HG03175 (cell line): ENCODE measurements at regions not wholly inside any gene's neighbourhood (a gene's known extent, or its start where the extent isn't known, plus 50 kb on each side); places are given as distances from the start of the nearest gene placed in this dataset.

Experiments used
- ATAC-seq: cut with Tn5 transposase; IDR thresholded peaks from one replicate; pipeline ENCODE4 v1.9.1; 2021; ENCODE audit warnings: mild to moderate bottlenecking, moderate library complexity; ENCODE audit not compliant: unreplicated experiment

DNA sequence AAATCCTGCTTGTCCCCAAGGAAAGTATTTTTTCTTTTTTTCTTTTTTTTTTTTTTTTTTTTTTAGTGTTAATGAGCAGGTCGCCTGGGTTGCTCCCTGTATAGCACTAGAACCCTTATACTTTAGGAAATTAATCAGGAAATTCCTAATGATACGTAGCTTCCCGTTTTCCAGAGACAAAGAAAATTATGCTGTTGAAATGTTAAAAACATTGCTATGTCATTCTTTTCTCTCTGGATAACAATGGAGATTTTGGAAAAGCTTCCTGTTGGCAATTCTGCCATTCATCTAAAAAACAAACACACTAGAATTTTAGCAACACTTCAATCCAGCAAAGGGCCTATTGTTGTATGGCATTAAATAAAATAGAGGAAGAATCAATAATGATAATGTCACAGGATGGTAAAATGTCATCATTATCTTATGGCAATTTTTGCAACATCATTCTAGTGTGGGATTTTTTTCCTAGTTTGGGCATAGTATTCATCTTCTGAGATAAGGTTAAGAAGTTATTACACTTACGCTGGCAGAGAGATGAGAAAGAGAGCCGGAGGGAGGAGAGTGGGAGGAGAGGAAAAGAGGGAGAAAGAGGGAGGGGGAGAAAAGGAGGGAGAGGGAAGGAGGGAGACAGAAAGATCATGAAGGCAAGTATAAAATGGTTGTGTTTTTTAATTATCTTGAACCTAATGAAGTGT lies 315.8 kb upstream of the PDE4D start:
- ATAC-seq: no peak

DNA sequence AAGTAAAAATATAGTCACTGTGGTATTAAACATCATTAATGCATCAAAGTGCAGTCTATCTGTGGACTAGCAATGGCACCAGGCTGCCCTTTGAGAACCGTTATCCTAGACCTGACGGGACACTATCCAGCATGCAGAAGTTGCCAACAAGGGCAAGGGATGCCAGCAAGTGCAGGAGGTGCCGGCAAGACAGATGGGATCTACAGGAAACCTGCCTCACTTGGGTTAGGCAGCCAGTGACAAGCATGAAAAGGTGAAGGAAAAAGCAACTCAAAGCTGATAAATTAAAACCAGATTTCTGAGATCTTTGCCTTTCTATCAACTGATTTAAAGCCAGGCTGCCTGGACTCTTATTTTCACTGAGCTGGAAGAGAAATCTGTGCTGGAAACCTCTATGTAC lies 315.2 kb upstream of the PDE4D start:
- ATAC-seq: no peak

DNA sequence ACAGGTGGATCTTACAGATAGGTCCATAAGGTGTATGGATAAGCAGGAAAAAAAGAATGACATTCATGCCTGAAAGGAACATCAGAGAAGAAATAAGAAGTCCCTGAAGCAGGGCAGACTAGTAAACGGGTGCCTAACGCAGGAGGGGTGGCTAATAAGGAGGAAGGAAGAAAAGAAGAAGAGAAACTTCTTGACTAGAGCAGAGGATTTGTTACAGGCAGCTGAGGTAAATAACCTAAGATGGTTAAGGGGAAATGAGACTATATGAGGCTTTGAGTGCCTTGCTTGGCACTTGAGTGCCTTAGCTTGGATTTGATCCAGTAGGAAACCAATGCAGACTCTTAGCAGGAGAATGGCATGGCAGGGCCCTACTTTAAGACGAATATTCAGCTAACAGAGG lies 313.5 kb upstream of the PDE4D start:
- ATAC-seq: peak; percentile 95

DNA sequence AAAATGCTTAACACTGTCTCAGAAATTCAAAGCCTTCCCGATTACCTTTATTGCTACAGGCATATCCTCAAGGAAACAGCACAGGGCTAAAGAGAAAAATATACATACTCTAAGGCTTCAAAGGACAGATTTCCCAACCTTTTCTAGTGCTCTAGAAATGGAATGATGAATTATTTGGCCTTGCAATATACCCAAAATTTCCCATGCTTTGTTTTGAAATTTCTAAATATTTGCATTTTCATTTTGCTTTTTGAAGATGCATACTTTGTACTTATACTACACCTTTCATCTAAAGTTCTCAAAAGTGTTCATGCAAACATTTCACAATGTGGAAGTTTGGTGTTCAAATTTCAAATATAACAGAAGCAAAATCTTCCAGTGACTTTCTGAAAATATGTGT lies 312.7 kb upstream of the PDE4D start:
- no peak for ATAC-seq

DNA sequence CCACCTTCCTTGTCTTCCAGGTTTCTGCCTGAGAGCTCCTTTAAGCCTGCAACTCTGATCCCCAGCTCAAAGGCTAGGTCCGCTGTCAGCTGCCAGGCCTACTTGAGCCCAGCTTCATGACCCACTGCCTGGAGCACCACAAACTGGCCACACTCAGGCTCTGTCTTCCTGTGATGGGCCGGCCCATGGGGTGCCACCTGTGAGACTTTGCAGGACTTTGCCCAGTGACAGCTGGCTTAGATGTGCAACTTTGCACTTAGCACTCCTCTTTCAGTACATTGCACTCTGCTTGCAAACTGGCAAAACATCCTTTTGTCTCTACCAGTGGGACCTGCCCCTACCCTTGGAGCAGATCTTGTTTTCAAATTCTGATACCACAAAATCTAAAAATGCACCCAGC lies 311.5 kb upstream of the PDE4D start:
- no peak for ATAC-seq

DNA sequence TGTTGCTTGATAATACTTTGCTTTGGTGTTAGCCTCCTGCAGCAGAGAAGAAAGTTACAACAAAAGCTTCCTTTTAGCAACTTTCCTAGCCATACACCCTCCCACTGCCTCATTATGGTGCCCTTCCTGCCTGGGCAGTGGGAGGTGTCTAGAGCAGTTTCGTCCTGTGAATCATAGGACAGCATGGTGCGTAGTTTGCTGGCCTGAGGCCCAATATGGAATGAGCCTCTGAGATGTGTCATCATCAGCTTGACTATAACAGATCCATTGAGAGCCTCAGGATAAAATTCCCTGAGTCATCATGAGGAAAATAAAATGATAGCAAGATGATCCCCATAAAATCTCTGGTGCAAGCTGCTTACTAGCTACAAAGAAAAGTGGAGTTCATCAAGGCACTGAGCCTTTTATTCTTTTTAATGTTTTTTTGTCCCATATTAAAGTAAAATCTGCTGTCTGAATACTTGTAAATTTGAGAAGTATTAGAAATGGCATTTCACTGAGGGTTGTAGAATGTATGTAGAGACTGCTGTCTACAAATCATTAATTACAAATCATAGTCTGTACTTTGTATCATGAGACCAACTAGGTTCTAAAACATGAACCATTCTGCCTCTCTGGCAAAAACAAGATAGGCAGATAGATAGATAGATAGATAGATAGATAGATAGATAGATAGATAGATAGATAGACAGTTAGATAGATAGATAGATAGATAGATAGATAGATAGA lies 303.0 kb upstream of the PDE4D start:
- ATAC-seq: no peak

DNA sequence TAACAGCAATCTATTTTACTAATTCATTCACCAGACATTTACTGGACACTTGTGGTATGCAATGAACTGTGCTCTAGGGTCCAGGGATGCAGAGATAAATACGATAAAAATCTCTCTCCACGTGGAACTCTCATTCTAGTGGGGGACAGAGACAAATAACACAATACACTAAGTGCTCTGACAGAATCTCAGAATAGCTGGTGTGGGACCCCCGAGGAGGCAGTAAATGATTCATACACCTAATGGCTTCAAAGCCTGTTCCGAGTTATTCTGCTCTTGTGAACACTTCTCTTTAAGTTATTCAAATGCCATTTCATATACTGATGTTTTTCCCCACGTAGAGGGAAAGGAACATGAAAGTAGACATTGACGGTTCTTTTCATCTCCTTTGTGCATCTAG lies 302.0 kb upstream of the PDE4D start:
- ATAC-seq: no peak

DNA sequence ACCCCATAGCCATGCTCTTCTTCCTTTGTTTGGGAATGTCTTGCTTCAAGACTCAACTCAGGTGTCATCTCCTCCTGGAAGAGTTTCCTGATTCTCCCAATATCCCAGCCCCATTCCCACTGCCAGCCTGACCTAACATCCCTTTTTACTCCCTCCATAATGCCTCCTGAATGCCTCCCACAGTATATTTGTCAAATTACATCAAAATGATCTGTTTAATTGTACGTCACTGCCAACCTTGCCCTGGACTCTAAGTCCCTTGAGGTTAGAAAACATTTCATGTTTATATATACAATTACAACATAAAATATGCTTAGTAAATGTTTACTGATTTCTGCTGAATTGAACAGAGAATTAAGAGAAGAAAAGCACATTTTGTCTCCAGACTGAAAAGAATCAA lies 301.6 kb upstream of the PDE4D start:
- no peak for ATAC-seq

DNA sequence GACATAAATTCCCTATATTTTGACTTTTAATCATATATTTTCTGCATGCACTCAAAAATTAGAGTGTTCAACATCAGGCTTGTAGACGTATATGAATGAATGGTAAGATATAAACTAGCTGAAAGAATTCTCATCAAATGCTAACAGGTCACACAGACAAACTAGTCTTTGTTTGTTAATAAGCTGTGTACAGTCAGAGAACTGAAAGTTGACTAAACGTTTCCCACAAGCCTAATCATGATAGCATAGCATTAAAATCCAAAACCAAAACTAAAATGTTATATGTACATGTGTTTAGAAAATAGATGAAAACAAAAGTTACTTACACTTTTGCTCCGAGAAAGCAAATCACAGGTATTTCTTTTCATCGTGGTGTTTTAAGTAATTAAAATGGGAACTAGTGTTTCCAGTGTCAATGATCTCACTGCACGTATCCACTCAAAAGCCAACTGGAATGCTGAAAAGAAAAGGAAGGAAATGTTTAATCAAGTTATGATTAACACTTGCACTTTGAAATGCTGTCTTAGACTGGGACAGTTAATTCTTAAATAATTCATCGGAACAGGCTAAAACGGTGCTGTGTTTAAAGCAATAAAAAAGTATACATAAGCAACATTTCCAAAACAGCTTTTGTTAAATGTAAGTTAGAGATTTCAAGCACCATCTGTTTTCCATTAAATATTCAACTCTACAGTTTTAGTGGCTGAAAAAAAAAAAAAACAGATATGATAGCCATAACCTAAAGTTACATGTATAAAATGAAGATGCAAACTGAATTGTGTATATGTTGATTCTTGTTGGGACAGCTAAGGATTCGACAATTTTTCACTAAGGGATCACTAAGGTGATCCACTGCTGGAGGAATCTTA lies 291.9 kb upstream of the PDE4D start:
- ATAC-seq: no peak

DNA sequence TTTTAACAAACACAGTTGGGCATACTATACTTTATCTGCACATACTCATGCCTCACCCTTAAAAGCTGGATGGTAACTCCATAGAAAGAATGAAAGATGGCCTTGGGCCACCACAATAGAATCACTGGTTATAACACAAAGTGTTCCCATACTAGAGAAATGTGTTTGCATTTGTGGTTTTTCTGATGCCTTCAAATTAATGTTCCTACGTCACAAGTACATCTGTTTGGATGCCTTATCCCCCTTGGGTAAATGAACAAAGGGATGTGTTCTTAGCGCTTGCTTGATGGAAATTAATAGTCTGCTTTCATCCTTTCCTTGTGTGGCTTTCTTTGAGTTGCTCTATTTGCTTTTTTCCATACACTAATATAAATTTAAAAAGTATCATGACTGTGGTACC lies 291.1 kb upstream of the PDE4D start:
- no peak for ATAC-seq

DNA sequence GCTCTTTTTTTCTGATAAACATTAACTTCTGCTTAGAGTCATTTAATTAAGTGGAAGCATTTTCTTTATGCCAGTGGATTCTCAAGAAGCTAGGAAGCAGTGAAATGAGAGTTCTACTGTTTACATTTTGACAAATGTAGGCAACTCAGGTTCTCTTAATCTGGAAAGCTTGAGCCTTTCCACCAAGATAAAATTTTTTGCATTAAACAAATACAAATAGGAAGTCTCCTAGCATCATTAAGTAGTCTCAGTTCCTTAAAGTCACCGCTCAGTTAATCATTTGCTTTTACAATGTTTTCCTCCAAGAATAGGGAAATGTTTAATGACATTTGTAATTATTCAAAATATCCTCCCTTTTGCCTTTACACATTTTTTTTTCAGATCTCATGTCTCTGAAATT lies 290.4 kb upstream of the PDE4D start:
- ATAC-seq: peak; percentile 88

DNA sequence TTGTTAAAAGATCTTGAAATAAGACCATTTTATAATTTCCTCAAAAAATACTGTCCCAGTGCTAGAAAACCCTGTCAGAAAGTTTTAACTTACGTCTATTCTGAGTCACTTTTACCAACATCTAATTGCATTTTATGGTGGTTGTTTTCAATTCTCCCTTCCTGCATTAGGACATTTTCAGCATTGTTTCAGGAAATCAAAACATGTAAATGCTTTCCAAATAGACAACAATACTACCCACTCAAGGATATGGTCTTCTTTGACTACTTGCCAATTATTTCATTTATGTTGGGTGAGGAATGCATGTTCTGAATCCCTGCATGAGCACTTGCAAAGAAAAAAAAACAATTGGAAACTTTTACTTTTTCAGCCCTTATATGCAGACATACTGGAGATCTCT lies 284.6 kb upstream of the PDE4D start:
- ATAC-seq: no peak

DNA sequence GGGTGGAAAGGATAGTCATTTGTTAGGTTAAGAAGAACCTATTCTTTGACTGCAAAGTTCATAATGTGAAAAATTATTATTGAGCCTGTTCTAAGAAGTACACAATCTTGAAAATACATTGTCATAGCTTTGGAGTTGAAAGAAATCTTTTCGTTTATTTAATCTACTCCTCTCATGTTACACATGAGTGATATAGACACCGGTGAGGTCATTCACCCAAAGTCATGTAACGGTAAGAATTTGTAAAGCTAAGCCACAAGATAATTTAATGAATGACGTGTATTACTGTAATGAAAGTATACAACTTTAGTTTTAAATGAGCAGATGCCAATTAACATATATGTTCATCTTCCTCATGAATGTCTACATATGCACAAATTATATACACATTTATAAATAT lies 284.1 kb upstream of the PDE4D start:
- ATAC-seq: no peak

DNA sequence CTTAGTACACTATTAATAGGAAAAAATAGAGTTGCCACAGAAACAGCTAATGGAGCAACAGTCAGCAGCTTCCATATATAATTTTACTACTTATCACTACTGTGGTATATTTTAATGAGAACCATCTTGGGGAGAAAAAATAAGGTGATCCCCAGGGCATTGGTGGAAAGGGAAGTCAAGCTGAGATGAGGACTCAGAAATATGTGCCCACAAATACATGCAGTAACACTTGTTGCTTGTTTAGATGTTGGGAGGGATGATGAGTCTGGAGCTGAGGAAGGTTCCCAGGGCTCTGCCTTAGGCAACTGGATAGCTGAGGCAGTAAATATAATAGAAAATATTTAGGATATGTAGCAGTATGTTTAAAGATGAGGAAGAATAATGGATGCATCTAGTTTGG lies 280.1 kb upstream of the PDE4D start:
- no peak for ATAC-seq

DNA sequence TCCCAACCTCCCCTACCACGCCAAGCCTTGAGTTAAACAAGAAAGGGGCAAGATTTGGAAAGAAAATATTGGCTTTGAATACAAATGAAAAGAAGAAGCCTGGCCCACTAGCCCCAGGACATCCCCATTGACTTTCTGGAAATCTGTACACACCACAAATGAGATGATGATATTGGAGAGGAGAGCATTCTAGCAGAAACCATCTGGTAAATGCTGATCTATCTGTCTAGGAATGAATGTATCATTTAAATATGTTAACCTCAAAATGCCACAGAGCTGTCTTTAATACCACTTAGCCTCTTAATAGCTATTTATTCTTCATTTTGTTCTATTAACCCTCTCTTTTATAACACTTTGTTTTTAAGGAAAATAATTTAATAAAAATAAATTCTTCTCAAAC lies 270.2 kb upstream of the PDE4D start:
- ATAC-seq: no peak

DNA sequence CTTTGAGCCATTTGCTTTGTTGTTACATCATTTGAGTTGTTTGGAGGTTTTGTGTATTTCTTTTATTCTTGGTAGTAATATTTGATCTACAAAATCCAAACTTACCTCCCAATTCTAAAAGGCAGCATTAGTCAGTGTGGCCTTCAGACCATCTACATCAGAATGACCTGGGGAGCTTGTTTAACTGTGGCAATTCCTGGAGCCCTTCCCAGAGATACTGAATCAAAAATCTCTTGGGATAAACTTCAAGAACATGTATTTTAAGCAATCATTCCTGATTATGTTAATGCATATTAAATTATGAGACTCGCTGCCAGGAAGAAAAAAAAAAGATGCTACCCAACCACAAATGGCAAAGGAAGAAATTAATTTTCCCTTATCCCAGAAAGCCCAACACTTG lies 268.9 kb upstream of the PDE4D start:
- ATAC-seq: no peak

DNA sequence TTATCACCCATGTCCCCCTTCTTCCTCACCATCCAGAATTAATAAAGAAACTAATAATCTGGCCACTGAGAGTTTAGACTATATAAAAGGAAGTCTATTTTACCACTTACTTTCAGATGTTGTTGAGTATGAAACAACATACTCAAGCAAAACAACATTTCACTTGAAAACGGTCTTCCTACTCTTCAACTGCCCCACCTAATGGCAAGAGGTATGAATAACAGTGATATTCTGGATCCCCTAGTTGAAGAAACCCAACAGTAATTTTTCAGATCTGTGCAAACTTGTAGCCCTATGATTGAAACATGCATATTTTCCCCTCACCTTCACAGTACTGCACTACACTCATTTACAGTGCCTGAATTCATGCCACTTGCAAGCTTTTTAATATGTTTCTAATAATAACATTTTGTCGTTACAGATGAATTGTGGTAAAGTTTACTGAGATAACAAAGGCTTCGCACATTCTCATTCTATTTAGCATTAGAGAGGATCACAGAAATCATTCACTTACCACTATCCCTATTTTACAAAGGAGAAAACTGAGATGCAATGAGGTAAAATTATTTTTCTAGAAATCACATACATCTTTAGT lies 267.9 kb upstream of the PDE4D start:
- ATAC-seq: peak; percentile 69

DNA sequence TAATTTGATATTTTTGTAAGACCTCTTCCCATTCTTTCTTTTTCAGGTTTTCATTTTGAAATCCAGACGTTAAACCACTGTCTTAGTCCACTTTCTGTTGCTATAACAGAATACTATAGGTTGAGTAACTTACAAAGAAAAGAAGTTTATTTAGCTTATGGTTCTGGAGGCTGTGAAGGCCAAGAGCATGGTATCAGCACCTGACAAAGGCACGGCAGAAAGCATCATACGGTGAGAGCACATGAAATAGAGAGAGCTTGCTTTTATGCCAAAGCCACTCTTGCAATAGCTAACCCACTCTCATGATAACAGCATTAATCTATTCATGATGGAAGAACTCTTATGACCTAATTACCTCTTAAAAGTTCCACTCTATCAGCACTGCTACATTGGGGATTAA lies 255.6 kb upstream of the PDE4D start:
- ATAC-seq: no peak

DNA sequence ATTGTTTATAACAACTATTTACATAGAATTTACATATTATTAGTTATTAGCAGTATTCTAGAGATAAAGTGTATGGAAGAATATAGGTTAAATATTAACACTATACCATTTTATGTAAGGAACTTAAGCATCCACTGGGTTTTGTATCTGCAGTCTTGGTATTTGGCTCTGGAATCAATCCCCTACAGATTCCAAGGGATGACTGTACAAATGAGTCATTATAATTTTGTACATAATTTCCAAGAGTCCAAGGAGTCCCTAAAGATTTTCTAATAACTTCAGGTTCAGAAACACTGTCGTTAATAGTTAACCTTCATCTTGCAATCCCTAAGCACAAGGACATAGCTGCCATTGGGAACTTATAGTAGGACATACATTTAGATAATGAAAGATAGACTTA lies 254.8 kb upstream of the PDE4D start:
- no peak for ATAC-seq

DNA sequence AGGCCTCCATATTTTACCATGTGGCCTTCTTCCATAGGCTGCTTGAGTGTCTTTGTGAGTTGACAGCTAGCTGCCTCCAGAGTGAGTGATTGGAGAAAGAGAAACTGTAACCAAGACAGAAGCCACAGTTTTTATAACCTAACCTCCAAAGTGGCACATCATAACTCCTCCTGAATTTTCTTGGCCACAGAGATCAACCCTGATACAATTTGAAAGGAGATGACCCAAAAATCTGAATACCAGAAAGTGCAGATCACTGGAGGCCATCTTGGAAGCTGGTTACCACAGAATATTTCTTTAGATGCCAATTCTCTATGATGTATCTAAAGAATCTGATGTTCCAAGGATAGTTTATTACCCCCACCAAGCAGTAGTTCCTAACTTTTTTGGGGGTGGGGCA lies 254.3 kb upstream of the PDE4D start:
- no peak for ATAC-seq

DNA sequence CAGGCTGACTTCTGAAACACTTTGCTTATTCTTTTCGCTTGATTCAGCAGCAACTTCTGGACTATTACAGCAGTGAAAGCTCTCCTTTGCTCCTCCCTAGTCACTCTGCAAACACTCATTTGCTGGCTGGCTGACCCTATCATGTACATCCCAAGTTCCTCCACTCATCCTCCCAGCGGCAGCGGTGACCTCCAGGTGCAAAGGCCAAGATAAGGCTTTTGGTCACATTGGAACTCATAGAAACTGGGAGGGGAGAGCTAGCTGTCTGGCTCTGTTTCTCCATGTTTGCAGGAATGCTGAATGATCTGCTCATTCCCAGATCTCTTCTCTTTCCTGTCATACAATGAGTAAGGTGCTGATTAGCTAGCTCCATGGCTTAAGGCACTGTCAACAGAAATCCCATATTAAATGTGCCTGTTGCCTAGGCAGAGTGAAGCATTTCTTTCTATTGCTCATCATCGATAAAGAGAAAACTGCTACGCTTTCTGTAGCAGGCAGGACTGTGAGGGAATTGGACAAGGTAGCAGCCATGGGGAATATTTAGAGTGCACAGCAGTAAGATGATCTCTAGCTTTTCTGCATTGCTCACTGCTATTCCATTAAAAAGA lies 250.5 kb upstream of the PDE4D start:
- ATAC-seq: no peak
